Fibroblast of the conjunctiva (primary cell): ENCODE measurements at regions not wholly inside any gene's neighbourhood (a gene's known extent, or its start where the extent isn't known, plus 50 kb on each side); places are given as distances from the start of the nearest gene placed in this dataset.

Experiments
- DNase-seq: peaks from one replicate; pipeline ENCODE4 v3.0.0-alpha.2; 2010; ENCODE audit warnings: low read depth

GRCh38 chr2:144241801-144242200 lies 278.1 kb downstream of the ZEB2 start:
- no peak for DNase-seq

- DNase-seq = no peak
These were observed 279.1 kb downstream of the ZEB2 start for GRCh38 chr2:144240656-144241339.

- no peak for DNase-seq
These were observed 280.2 kb downstream of the ZEB2 start for GRCh38 chr2:144239726-144240125.

GRCh38 chr2:144239306-144239705 lies 280.6 kb downstream of the ZEB2 start:
- no peak for DNase-seq

GRCh38 chr2:144237830-144238627 lies 281.9 kb downstream of the ZEB2 start:
- DNase-seq = no peak

- no peak for DNase-seq
These were observed 282.8 kb downstream of the ZEB2 start for GRCh38 chr2:144237108-144237507.

- DNase-seq = no peak
These were observed 284.9 kb downstream of the ZEB2 start for GRCh38 chr2:144235050-144235449.

- DNase-seq = no peak
These were observed 285.4 kb downstream of the ZEB2 start for GRCh38 chr2:144234542-144234871.

- no peak for DNase-seq
These were observed 286.0 kb downstream of the ZEB2 start for GRCh38 chr2:144233733-144234541.

- DNase-seq = no peak
These were observed 286.6 kb downstream of the ZEB2 start for GRCh38 chr2:144233317-144233716.

GRCh38 chr2:144230448-144231085 lies 289.4 kb downstream of the ZEB2 start:
- DNase-seq = peak; percentile 69

GRCh38 chr2:144230033-144230432 lies 289.9 kb downstream of the ZEB2 start:
- DNase-seq = no peak

GRCh38 chr2:144229296-144229695 lies 290.6 kb downstream of the ZEB2 start:
- no peak for DNase-seq

- no peak for DNase-seq
These were observed 292.4 kb downstream of the ZEB2 start for GRCh38 chr2:144227427-144228105.

GRCh38 chr2:144225076-144225475 lies 294.8 kb downstream of the ZEB2 start:
- DNase-seq = no peak

- no peak for DNase-seq
These were observed 295.4 kb downstream of the ZEB2 start for GRCh38 chr2:144224472-144224871.

GRCh38 chr2:144219979-144220378 lies 299.9 kb downstream of the ZEB2 start:
- no peak for DNase-seq

- DNase-seq = no peak
These were observed 301.9 kb downstream of the ZEB2 start for GRCh38 chr2:144217853-144218633.

GRCh38 chr2:144215701-144216675 lies 303.9 kb downstream of the ZEB2 start:
- DNase-seq = no peak

- no peak for DNase-seq
These were observed 304.7 kb downstream of the ZEB2 start for GRCh38 chr2:144215207-144215606.
